GM21786 (cell line): ENCODE measurements at regions not wholly inside any gene's neighbourhood (a gene's known extent, or its start where the extent isn't known, plus 50 kb on each side); places are given as distances from the start of the nearest gene placed in this dataset.
"Not testable (repeated sequence)": the region's sequence is repeated elsewhere in the genome, so short reads cannot be mapped to it uniquely, and the experiment has no call there.

Source experiments
- ATAC-seq: cut with Tn5 transposase; IDR thresholded peaks from one replicate; pipeline ENCODE4 v1.9.1; 2021; ENCODE audit not compliant: unreplicated experiment

DNA sequence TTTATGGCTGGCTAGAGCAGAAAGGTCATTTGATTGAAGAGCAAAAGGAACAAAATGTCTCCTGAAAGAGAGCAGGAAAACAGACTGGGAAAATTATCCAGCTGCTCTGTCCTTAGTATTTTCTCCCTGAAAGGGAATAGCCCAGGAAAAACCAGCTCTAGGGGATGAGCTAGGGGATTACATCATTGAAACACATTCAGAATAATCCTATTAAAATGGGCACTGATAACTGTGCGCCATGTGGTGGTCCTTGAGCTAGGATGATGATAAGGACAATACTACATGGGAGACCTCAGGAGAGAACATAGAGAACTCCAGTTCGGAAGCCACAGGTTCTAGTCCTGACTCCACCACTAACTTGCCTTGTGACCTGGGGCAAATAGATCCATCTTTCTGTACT lies 873.8 kb downstream of the TYW1 start:
- no peak for ATAC-seq

- no peak for ATAC-seq
These were observed 878.9 kb downstream of the TYW1 start for GRCh38 chr7:67875558-67875957.

GRCh38 chr7:67878808-67879207 lies 882.2 kb downstream of the TYW1 start:
- no peak for ATAC-seq

GRCh38 chr7:67882843-67883242 lies 886.2 kb downstream of the TYW1 start:
- ATAC-seq = no peak

DNA sequence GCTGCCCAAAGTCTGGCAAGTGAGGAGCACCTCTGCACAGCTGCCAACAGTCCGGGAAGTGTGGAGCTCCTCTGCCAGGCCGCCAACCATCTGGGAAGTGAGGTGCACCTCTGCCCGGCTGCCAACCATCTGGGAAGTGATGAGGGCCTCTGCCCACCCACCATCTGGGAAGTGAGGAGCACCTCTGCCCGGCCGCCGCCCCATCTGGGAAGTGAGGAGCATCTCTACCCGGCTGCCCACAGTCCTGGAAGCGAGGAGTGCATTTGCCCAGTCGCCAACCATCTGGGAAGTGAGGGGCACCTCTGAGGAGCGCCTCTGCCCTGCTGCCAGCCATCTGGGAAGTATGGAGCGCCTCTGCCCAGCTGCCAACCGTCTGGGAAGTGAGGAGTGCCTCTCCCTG lies 893.7 kb downstream of the TYW1 start:
- no peak for ATAC-seq

GRCh38 chr7:67894746-67895145 lies 898.1 kb downstream of the TYW1 start:
- no peak for ATAC-seq

GRCh38 chr7:67896721-67897120 lies 900.1 kb downstream of the TYW1 start:
- ATAC-seq = no peak

DNA sequence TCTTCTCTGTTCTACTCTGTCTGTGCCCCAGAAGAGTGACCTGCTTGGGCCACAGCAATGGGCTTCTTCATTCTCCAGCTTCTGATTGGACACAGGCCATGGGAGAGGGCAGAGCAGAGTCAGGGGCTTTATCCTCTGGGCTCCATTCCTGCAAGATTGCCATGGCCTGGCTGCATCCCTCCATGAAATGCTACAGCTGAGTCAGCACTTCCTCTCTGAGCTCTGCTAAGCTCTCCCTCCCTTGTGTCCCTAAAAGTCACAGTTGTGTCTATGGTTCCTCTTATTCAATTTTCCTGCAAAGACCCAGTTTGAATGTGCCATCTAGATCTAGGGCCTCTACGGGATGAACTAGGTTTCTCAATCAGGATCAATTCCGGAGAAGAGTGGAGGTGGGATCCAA lies 903.8 kb downstream of the TYW1 start:
- ATAC-seq = no peak

DNA sequence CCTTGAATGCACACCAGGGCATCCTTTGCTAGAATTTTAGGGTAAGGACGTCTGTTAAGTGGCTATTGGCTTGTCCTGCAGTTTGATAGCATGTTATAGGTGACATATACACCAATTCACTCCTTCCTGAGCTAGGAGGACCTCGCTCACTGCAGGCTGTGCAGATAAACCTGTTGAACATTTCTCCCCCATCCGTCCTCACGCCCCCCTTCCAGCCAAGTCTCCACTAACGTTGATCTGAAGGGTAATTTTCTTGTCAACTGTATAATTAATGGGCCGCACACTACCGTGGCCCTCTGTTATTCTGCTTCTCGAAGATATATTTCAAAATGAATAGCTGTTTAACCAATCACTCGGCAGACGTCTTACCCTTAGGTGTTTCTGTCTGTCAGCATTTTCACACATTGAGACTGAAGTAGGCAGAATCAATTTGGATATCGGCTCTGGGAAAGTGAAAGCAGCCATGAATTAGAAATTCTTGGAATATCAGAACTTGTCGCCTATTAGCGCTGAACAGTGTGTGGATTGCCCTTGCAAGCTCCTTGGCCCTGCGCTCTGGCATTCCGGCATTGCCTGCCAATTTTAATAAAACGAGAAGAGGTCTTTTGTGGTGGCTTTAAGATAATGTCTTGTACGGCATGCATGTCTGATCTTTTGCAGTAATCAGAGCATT lies 905.3 kb downstream of the TYW1 start:
- no peak for ATAC-seq

- no peak for ATAC-seq
These were observed 911.2 kb downstream of the TYW1 start for GRCh38 chr7:67907792-67908191.

GRCh38 chr7:67912437-67912836 lies 915.8 kb downstream of the TYW1 start:
- ATAC-seq = no peak

DNA sequence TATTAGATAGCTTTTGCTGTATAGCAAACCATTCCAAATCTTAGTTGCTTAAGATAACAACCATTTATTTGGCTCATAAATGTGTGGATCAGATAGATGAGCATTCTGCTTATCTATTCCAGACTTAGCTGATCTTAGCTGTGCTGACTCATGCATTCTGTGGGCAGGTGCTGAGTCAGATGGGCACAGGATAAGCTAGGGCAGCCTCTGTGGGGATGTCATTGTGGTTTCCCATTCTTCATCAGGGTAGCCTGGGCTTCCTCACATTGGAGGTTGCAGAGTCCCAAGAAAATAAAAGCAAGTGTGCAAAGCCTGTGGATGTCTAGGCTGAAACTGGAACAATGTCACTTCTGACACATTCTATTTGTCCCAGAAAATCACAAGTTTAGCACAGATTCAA lies 917.0 kb downstream of the TYW1 start:
- ATAC-seq = no peak

GRCh38 chr7:67916111-67916510 lies 919.5 kb downstream of the TYW1 start:
- not testable (repeated sequence) for ATAC-seq

DNA sequence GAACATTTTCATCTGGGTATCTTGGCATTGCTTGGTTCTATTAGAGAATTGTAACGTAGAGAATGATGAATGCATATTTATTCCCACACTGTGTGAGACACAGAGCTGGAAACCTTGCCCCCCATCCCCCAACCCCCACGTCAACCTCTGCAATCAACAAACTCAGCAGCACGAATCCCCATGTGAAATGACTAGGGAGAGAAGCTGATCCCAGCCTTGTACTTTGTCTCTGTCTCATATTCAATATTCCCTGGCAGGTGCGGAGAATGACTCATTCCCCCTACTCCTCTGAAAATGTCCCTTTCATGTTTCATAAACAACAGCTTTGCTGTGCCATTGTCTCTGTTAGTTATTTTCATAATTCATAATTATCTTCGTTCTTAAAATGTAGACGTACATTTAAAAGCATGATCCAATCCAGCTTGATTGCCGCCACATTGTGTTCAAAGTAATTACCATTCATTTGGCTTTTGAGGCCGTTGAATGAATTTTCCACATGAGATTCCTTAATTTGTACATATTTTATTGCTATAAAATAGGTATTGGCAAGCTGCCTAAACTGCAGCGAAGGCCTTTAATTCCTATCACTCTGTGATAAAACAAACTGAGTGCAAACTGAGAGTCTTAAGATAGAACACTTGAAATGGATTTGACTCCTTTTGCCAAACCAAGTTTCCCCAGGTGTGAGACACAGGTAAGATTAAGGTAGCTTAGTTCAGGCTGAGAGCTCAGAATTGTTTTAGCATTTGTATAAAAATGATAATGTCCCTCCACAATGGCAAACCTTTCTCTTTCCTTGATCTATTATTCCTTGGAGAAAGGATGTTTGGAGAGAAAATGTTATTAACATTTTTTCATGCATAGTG lies 920.2 kb downstream of the TYW1 start:
- no peak for ATAC-seq

- ATAC-seq = no peak
These were observed 920.8 kb downstream of the TYW1 start for GRCh38 chr7:67917437-67917755.

GRCh38 chr7:67918158-67918557 lies 921.5 kb downstream of the TYW1 start:
- ATAC-seq = no peak

GRCh38 chr7:67923286-67923685 lies 926.7 kb downstream of the TYW1 start:
- no peak for ATAC-seq

- no peak for ATAC-seq
These were observed 931.5 kb downstream of the TYW1 start for GRCh38 chr7:67928141-67928540.

DNA sequence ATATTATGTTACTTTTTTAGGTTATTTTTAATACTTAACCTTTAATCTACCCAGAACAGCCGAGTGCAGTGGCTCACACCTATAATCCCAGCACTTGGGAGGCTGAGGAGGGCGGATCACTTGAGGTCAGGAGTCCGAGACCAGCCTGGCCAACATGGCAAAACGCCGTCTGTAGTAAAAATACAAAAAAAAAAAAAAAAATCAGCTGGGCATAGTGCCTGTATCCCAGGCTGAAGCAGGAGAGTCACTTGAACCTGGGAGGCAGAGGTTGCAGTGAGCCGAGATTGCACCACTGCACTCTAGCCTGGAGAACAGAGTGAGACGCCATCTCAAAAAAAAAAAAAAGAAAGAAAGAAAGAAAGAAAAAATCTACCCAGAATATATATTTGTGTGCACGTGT lies 939.8 kb downstream of the TYW1 start:
- not testable (repeated sequence) for ATAC-seq

GRCh38 chr7:67940400-67940799 lies 943.8 kb downstream of the TYW1 start:
- no peak for ATAC-seq

DNA sequence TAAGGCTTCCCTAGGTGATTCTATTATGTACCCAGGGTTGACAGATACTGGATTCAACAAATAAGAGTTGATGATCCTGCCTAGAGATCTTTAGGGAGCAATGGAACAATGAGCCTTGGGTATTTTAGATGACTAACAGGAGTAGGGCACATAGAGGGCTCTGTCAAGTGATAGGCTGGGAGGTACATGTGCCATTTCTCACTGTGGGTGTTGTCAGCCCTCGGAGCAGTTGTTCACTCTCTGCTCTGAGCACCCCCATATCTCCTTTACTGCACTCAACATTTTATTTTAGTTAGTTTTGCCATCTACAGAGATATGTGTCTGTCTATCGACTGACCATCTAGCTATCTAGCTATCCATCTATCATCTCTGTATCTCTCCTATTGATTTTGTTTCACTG lies 950.6 kb downstream of the TYW1 start:
- ATAC-seq = no peak

DNA sequence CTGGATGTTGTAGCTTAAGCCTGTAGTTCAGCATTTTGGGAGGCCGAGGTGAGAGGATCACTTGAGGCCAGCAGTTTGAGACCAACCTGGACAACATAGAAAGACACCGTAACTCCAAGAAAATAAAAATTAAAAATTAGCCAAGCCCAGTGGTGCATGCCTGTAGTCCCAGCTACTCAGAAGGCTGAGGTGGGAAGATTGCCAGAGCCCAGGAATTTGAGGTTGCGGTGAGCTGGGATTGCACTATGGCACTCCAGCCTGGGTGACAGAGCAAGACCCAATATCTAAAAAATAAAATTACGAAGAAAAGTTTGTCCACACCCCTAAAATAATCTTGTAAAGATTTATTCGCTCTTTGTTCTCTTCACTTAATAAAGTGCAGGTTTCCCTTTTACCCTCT lies 951.0 kb downstream of the TYW1 start:
- ATAC-seq = no peak
